ENCODE measurements at regions not wholly inside any gene's neighbourhood (a gene's known extent, or its start where the extent isn't known, plus 50 kb on each side); places are given as distances from the start of the nearest gene placed in this dataset.

DNA sequence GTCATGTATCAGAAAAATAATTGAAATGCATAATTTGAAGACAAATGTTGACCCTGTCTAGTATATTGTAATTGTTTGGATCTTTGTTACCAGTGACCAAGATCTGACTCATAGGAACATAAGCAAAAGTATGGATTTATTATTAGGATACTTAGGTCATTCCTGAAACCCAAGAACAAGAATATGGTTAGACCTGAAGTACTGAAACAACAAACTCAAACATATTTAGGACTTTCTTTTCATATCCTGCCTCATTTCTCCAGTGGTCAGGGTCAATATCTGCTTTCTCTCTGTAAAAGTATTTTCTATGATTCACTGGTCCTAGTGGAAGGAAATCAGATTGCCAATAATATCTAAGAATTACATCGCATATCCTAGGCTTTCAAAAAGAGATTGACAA is 1937.1 kb upstream of the WWC1 start:
- no peak for DNase-seq (ENCODE audit: low spot score)
- in situ Hi-C loops (cut with MboI; ENCODE audit: low pct_unique_long_range_greater_than_20kb, low sequenced_read_pairs, unreplicated experiment) = no loop called here
- TF ChIP-seq CTCF (IDR thresholded peaks at IDR 0.05; ENCODE audit: extremely low read depth, insufficient read depth, missing control alignments) = no peak

- in situ Hi-C loops (cut with MboI; ENCODE audit: low pct_unique_long_range_greater_than_20kb, low sequenced_read_pairs, unreplicated experiment) = no loop called here
- no peak for DNase-seq (ENCODE audit: low spot score)
- no peak for TF ChIP-seq CTCF (IDR thresholded peaks at IDR 0.05; ENCODE audit: extremely low read depth, insufficient read depth, missing control alignments)
These were observed 1935.3 kb upstream of the WWC1 start for GRCh38 chr5:166356096-166356495.

DNA sequence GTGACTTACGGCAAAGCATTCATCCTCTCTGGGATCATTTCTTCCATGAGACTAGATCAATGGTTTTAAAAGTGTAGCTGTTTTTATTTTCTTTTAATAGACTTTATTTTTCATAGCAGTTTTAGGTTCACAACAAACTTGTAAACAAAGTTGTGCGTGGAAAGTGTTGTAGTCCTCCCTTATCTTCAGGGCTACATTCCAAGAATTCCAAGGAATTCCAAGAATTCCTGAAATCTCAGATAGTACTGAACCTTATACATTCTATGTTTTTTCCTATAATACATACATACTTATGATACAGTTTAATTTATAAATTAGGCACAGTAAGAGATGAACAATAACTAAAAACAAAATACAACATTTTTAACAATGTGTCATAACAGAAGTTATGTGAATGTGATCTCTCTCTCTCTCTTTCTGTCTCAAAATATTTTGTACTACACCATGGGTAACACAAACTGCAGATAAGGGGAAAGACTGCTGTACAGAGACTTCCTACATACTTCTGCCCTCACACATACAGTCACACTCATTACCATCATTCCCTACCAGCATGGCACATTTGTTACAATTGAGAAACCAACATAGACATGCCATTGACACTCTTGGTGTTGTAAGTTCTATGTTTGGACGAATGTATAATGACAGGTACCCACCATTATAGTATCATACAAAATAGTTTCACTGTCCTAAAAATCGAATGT is 1933.2 kb upstream of the WWC1 start:
- no peak for TF ChIP-seq CTCF (IDR thresholded peaks at IDR 0.05; ENCODE audit: extremely low read depth, insufficient read depth, missing control alignments)
- in situ Hi-C loops (cut with MboI; ENCODE audit: low pct_unique_long_range_greater_than_20kb, low sequenced_read_pairs, unreplicated experiment) = no loop called here

DNA sequence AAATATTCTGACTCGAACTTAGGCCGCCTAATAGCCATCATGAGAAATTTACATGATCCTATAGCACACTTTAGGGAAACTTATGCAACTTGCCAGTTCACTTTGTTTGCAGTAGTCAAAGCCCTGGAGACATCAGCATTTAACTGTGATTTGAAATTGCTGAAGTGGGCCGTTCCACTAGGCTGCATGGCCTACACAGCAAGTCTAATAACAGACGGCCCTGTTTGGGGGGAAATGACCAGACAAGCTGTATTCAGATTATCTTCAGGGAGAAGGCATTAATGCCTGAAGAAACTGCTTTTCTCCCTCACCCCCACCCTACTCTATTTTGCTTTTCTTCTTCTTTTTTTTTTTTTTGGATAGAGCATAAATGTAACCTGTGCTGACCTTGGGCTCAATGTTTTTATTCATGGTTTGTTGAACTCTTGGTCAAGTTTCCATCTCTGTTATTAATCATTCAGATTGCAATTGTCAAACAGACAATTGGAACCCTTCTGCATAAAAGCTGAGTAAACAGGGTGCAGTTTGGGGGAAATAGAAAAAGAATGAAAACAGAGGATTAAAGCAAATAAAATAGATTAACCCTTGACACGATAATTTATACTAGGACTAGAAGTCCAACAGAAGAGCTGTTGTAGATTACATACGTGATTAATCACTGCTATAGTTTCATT is 1928.2 kb upstream of the WWC1 start:
- in situ Hi-C loops (cut with MboI; ENCODE audit: low pct_unique_long_range_greater_than_20kb, low sequenced_read_pairs, unreplicated experiment) = no loop called here
- no peak for DNase-seq (ENCODE audit: low spot score)
- no peak for TF ChIP-seq CTCF (IDR thresholded peaks at IDR 0.05; ENCODE audit: extremely low read depth, insufficient read depth, missing control alignments)

More for the DNA sequence above, 1933.2 kb upstream of the WWC1 start:
- no peak for DNase-seq (ENCODE audit: low spot score)

DNA sequence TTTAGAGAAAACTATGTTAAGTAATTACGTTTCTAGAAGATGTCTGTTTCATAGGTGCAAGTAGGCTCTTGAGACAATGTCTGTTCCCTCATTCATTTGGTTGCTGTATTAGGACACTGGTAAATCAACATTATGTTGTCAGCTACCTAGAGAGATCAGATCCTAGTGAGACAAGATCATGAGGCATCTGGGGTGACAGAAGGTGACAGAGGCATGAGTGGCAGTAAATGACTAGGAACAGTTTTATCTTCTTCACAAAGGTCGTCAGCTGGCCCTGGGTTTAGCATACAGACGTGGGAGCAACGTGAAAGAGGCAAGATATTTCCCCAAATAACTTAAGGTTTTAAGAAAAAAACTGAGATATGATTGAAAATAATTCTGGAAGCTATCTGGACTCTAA is 1926.3 kb upstream of the WWC1 start:
- no peak for DNase-seq (ENCODE audit: low spot score)
- in situ Hi-C loops (cut with MboI; ENCODE audit: low pct_unique_long_range_greater_than_20kb, low sequenced_read_pairs, unreplicated experiment) = no loop called here
- no peak for TF ChIP-seq CTCF (IDR thresholded peaks at IDR 0.05; ENCODE audit: extremely low read depth, insufficient read depth, missing control alignments)

- in situ Hi-C loops (cut with MboI; ENCODE audit: low pct_unique_long_range_greater_than_20kb, low sequenced_read_pairs, unreplicated experiment) = no loop called here
- TF ChIP-seq CTCF (IDR thresholded peaks at IDR 0.05; ENCODE audit: extremely low read depth, insufficient read depth, missing control alignments) = no peak
- no peak for DNase-seq (ENCODE audit: low spot score)
These were observed 1924.1 kb upstream of the WWC1 start for GRCh38 chr5:166367391-166367790.
